Activated effector memory CD4-positive, alpha-beta T cell treated with anti-CD3 and anti-CD28 coated beads, Interleukin-2, amount 50 U/mL, for 16 hours (primary cell): ENCODE measurements at regions not wholly inside any gene's neighbourhood (a gene's known extent, or its start where the extent isn't known, plus 50 kb on each side); places are given as distances from the start of the nearest gene placed in this dataset.

Experiments
- DNase-seq: peaks from one replicate; pipeline ENCODE4 v3.0.0-alpha.2; 2020

GRCh38 chr12:87311206-87311605 lies 718.0 kb downstream of the C12orf50 start:
- no peak for DNase-seq

DNA sequence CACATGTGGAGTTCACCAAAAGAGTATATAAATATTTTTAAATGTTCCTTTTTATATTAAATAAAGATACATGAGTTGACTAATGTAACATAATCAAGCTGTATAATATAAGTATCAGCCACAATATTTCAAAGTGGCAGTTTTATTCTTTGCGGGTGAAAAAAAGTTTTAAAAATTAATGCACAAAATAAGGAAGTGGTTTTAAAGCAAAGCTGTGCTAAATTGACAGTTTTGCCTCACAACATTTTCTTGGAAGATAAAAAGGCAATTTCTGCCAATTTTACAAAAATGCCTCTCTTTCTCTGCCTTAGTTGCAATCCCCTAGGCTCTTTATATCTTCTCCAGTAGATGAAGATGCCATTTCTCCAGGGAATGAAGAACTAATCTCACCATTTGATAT lies 719.1 kb downstream of the C12orf50 start:
- DNase-seq: no peak

DNA sequence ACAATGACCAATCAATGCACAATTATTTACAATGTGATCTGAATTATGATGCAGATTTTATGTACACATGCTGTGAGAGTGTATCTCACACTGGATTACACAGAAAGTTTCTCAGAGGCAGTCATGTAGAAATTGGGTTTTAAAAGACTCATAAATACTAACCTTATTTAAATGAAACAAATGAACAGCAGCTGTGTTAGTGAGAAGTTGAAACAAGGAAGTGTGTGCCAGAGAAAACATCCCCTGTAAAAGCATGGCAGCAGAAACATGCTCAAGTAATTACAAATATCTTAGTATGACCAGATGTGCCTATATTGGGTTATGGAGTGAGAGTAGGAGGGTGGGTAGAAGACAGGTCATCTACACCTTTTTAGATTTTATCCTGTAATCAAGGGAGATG lies 723.7 kb downstream of the C12orf50 start:
- DNase-seq: no peak

DNA sequence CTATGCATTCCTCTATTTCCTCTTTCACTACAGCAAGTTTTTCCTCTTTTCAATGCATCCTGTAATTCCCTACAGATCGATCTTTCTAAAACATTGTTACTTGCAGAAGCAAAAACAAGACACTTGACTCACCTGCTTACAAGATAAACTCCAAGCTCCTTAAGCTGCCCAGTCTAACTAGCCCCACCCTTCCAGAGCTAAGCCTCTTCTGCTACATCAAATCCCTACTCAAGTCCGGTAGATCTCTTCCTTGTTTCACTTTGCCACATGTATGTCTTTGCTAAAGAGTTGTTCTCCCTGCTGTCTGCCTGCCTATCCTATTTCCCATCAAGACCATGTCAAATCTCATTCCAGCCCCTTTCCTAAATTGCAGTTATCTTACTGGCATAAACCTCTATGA lies 724.8 kb downstream of the C12orf50 start:
- DNase-seq: no peak

DNA sequence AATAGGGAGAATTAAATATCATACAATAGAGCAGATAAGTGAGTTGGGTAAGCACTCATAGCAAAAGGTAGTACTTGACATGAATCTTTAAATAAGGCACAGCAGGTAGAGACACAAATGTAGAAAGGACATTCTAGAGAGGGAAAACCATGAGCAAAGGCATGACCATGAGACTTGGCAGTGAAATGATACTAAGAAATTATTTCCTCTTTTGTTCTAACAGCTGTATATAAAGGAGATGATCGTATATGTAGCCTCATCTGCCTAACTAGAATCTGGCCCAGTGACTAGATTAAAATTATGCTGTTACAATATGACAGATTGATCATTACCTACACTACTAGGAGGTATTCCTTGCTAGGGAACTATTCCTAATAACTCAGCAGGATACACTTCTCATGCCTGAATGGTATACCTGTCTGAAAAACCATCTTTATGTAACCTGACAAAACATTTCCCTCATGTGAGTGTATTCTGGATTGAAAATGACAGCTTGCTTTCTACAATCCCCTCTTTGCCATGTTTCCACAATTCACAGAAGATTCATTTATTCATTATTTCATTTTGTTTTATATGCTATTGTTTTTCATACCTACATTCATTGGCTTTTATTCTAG lies 725.7 kb downstream of the C12orf50 start:
- no peak for DNase-seq

DNA sequence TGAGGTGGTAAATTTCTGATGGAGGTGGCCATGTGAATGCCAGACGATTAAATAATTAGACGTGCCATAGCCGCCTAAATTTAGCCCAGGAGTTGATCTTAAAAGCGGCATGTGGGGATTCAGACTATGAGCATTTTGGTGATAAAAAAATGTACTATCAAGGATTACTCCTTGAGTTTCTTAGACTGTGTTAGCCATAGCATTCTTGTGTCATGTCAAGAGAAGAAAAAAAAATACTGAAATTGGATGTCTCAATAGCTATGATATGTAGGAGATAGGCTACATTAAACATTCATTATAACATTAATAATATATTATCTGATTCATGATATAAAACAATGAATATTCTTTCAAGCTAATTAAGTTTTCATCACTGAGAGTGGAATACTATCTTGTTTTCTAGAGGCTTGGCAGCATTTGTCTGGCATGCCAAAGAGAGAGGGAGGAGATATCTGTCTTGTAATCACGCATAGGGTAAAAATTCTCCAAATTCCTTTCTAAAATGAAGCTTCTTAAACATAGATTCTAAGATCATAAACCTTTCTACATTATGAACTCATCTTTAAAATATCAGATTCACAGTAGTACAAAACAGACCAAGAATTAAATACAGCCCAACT lies 727.0 kb downstream of the C12orf50 start:
- DNase-seq: no peak

- no peak for DNase-seq
Observed at GRCh38 chr12:87290505-87290904, 738.7 kb downstream of the C12orf50 start.

DNA sequence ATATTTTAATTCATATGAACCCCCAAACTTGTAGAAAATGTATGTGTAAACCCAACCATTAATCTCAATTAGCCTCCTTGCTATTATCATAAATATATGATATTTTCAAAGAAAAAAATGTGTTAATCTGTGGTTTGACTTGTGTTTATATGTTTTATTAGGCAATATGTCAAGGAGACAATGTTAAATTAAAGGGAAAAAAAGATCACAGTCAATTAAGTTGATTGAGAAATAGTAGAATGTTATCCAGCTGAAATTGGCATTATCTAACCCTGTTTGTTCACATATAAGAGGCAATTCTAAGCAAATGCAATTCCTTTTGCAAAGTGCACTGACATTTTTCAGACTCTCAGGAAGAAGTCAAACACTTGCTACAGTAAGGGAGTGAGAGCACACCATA lies 745.3 kb downstream of the C12orf50 start:
- DNase-seq: no peak

- DNase-seq: no peak
Observed at GRCh38 chr12:87283111-87283510, 746.1 kb downstream of the C12orf50 start.

DNA sequence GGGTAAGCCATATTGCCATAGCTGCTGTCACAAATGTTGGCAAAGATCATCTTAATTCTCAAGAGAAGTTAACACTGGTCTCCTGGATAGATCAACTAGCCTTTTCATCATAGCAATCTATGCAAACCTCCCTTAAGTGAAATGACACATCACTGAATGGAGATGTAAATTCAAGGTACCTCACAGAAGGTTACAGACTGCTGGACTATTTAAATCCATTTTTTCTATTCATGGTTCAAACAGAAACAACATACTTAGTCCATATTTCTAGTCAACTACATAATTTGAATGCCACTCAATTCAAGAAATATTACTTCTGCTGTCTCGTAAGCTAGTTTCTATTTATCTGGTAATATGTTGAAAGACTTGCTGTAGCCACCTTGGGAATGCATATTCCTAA lies 748.3 kb downstream of the C12orf50 start:
- DNase-seq: no peak

GRCh38 chr12:87280356-87280755 lies 748.8 kb downstream of the C12orf50 start:
- DNase-seq: no peak

DNA sequence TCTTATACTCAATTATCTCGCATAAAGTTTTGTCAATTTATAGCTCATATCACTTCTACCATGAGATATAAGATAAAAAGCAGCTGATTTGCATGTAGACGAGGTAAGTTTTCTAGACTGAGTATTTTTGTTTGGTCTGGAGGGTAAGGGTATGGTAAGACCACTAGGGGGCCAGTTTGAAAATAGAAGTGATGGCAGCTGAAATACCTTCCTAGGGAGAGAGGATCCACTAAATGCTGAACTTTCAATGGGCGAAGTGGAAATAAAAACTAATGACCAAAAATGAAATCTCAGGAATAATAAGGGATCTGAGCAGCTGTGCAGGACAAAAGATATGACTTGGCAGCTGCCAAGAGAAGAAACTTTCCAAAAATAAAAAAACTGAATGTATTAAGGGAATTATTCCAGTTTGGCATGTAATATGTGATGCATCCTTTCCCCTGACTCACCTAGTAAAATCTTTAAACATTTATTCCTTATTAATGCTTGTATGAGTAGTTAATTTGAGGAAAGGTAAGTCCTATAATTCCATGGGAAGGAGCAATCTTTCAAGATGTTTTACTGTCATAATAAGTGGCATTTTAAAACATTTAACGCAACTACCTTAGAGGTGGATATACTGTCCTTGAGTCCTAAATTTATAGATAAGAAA lies 754.5 kb downstream of the C12orf50 start:
- no peak for DNase-seq

GRCh38 chr12:87272851-87273250 lies 756.4 kb downstream of the C12orf50 start:
- DNase-seq: no peak

- no peak for DNase-seq
Observed at GRCh38 chr12:87270919-87271318, 758.3 kb downstream of the C12orf50 start.

- no peak for DNase-seq
Observed at GRCh38 chr12:87266305-87266704, 762.9 kb downstream of the C12orf50 start.

GRCh38 chr12:87259391-87259790 lies 769.8 kb downstream of the C12orf50 start:
- no peak for DNase-seq

GRCh38 chr12:87254381-87255030 lies 774.7 kb downstream of the C12orf50 start:
- DNase-seq: no peak

DNA sequence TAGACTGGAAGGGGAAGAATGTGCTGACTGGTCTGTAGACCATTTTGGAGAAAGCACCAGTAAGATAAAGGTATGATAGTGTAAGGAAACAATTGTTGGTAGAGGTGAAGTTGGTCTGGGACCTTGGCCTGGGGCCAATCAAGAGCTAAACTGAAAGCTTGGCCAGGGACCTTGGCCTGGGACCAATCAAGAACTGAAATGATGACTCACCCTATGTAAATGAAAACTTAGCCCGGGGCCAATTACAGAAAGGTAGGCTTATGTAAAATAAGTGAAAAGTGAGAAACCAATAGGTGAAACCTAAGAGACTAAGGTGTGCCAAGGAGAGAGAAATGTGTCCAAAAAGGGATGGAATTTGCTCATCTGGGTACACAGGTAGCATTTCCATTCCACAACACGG lies 776.0 kb downstream of the C12orf50 start:
- DNase-seq: no peak

GRCh38 chr12:87246726-87247125 lies 782.5 kb downstream of the C12orf50 start:
- DNase-seq: no peak

DNA sequence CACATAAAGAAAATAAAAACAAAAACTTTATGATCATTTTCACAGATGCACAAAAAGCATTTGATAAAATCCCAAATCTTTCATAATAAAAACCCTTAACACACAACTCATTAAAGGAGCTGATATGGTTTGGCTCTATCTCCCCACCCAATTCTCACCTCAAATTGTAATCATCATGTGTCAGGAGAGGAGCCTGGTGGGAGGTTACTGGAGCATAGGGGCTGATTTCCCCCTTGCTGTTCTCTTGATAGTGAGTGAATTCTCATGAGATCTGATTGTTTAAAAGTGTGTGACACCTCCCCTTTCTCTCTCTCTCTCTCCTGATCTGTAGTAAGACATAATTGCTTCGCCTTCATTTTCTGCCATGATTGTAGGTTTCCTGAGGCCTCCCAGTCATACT lies 790.7 kb downstream of the C12orf50 start:
- no peak for DNase-seq

GRCh38 chr12:87234898-87235297 lies 794.3 kb downstream of the C12orf50 start:
- no peak for DNase-seq

DNA sequence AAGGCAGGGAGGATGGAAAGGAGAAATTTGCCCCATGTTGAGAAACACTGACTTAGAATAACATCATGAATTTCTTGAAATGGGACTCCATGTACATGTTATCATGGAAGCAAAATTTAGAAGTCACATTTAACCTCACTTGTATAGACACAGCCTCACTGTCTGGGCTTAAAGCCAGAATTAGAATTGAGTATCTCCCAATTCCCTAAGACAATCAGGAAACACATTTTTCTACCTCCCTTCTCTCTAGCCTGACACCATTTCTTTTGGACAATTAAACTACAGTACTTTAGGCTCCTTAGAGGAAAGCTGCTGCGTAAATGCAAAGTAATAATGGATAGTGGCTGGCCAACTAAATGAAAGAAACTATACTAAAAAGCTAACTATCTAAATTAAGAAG lies 795.5 kb downstream of the C12orf50 start:
- no peak for DNase-seq

DNA sequence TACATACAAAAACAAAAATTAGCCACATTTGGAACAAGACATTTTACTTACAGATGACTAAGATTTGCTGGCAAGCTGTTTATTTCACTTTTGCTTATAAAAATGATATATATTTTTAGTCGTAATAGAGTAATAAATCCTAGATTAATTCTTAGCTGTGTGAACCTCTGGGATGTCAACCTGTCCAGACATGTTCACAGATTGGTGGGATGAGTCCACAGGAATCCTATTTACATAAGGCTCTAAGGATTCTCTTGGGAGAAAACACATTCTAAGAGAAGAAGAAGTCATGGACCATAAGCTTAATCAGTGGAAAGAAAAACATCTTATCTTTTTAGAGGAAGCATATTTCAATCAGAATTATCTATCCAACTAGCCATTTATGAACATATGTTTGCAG lies 797.4 kb downstream of the C12orf50 start:
- DNase-seq: no peak

DNA sequence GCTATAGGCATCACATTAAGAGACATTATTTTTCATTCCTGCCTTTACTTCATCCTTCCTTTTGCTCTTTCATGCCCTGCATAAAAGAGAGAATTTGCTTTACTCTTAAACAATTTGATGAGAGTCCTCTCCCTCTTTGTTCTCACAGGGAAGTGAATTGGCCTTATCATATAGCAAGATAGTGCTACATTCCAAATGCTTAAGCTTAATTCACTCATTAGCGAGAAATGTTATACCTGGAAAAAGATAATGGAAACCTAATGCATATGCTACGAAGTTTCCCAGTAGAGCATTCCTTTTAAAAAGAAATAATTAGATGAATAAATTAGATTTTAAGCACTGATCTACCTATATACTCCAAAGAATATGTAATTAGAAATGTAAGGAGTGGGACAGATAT lies 798.8 kb downstream of the C12orf50 start:
- DNase-seq: no peak
